ENCODE measurements at regions not wholly inside any gene's neighbourhood (a gene's known extent, or its start where the extent isn't known, plus 50 kb on each side); places are given as distances from the start of the nearest gene placed in this dataset.

DNA sequence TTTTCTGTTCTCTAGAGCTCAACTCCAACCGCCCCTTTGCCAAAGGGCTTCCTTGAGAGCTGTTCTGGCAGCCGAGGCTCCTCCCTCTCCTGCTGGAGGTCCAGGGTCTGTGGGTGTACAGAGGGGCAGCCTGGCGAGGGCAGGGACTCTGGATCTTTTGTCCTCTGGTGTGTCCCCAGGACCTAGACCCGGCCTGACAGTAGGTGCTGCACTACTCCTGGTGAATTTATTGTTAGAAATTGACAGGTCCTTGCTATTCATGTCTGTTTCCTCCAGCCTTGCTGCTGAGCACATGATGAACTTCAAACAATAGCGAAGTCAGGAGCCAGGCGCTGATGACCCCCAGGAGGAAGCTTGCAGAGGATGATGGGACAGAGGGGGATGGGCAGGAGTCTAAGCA is 234.7 kb upstream of the SULF2 start:
- TF ChIP-seq POLR2A (IDR thresholded peaks at IDR 0.05; ENCODE audit: low read depth, low read length) (no peak), POLR2AphosphoS5 (IDR thresholded peaks at IDR 0.05; ENCODE audit: low read depth, low read length) (no peak)
